ENCODE measurements at regions not wholly inside any gene's neighbourhood (a gene's known extent, or its start where the extent isn't known, plus 50 kb on each side); places are given as distances from the start of the nearest gene placed in this dataset.
"Not testable (repeated sequence)": the region's sequence is repeated elsewhere in the genome, so short reads cannot be mapped to it uniquely, and the experiment has no call there.

- not testable (repeated sequence) for FAIRE-seq
- DNase-seq (ENCODE audit: insufficient read length, low spot score): peak; percentile 2
Measured at GRCh38 chr9:42365244-42365945, 181.9 kb downstream of the SPATA31A6 start.

GRCh38 chr9:42368279-42368881 lies 184.9 kb downstream of the SPATA31A6 start:
- not testable (repeated sequence) for DNase-seq (ENCODE audit: insufficient read length, low spot score); FAIRE-seq

- not testable (repeated sequence) for DNase-seq (ENCODE audit: insufficient read length, low spot score); FAIRE-seq
Measured at GRCh38 chr9:42370172-42370571, 186.7 kb downstream of the SPATA31A6 start.

GRCh38 chr9:42371417-42371816 lies 188.0 kb downstream of the SPATA31A6 start:
- not testable (repeated sequence) for FAIRE-seq

GRCh38 chr9:42377530-42378417 lies 194.3 kb downstream of the SPATA31A6 start:
- DNase-seq (ENCODE audit: insufficient read length, low spot score); FAIRE-seq: not testable (repeated sequence)

More at GRCh38 chr9:42371417-42371816, 188.0 kb downstream of the SPATA31A6 start:
- not testable (repeated sequence) for DNase-seq (ENCODE audit: insufficient read length, low spot score)

GRCh38 chr9:42378418-42378815 lies 195.0 kb downstream of the SPATA31A6 start:
- FAIRE-seq (no peak), DNase-seq (ENCODE audit: insufficient read length, low spot score) (no peak)

GRCh38 chr9:42379602-42380001 lies 196.1 kb downstream of the SPATA31A6 start:
- not testable (repeated sequence) for DNase-seq (ENCODE audit: insufficient read length, low spot score); FAIRE-seq

GRCh38 chr9:42384585-42384984 lies 201.1 kb downstream of the SPATA31A6 start:
- DNase-seq (ENCODE audit: insufficient read length, low spot score); FAIRE-seq: not testable (repeated sequence)

- DNase-seq (ENCODE audit: insufficient read length, low spot score); FAIRE-seq: not testable (repeated sequence)
Measured at GRCh38 chr9:42385574-42386120, 202.2 kb downstream of the SPATA31A6 start.

- peak; percentile 2 for DNase-seq (ENCODE audit: insufficient read length, low spot score)
- no peak for FAIRE-seq
Measured at GRCh38 chr9:42386477-42386876, 203.0 kb downstream of the SPATA31A6 start.

GRCh38 chr9:42388146-42388690 lies 204.8 kb downstream of the SPATA31A6 start:
- peak; percentile 5 for DNase-seq (ENCODE audit: insufficient read length, low spot score)
- no peak for FAIRE-seq

- DNase-seq (ENCODE audit: insufficient read length, low spot score) (peak; percentile 2), FAIRE-seq (no peak)
Measured at GRCh38 chr9:42388846-42389245, 205.4 kb downstream of the SPATA31A6 start.

GRCh38 chr9:42392773-42393455 lies 209.5 kb downstream of the SPATA31A6 start:
- FAIRE-seq; DNase-seq (ENCODE audit: insufficient read length, low spot score): not testable (repeated sequence)

- no peak for FAIRE-seq
Measured at GRCh38 chr9:42396318-42396717, 212.9 kb downstream of the SPATA31A6 start.

GRCh38 chr9:42397336-42397735 lies 213.9 kb downstream of the SPATA31A6 start:
- not testable (repeated sequence) for FAIRE-seq; DNase-seq (ENCODE audit: insufficient read length, low spot score)

More at GRCh38 chr9:42396318-42396717, 212.9 kb downstream of the SPATA31A6 start:
- no peak for DNase-seq (ENCODE audit: insufficient read length, low spot score)

- FAIRE-seq; DNase-seq (ENCODE audit: insufficient read length, low spot score): not testable (repeated sequence)
Measured at GRCh38 chr9:42402919-42403318, 219.5 kb downstream of the SPATA31A6 start.

GRCh38 chr9:42409581-42409980 lies 226.1 kb downstream of the SPATA31A6 start:
- not testable (repeated sequence) for FAIRE-seq; DNase-seq (ENCODE audit: insufficient read length, low spot score)

- not testable (repeated sequence) for FAIRE-seq; DNase-seq (ENCODE audit: insufficient read length, low spot score)
Measured at GRCh38 chr9:42412354-42412753, 228.9 kb downstream of the SPATA31A6 start.

GRCh38 chr9:42414865-42415264 lies 231.4 kb downstream of the SPATA31A6 start:
- FAIRE-seq; DNase-seq (ENCODE audit: insufficient read length, low spot score): not testable (repeated sequence)
